AG09319 (cell line): ENCODE measurements at regions not wholly inside any gene's neighbourhood (a gene's known extent, or its start where the extent isn't known, plus 50 kb on each side); places are given as distances from the start of the nearest gene placed in this dataset.

Experiments
- DNase-seq: peaks from one replicate; pipeline ENCODE4 v3.0.0-alpha.2; 2010; ENCODE audit warnings: low read depth; ENCODE audit errors: extremely low read depth
- TF ChIP-seq, protein P1 (sequence below): IDR thresholded peaks from 2 replicates; pipeline ENCODE4 v1.5.1; 2011; ENCODE audit warnings: low read depth, mild to moderate bottlenecking, inconsistent platforms, low read length, moderate library complexity

DNA sequence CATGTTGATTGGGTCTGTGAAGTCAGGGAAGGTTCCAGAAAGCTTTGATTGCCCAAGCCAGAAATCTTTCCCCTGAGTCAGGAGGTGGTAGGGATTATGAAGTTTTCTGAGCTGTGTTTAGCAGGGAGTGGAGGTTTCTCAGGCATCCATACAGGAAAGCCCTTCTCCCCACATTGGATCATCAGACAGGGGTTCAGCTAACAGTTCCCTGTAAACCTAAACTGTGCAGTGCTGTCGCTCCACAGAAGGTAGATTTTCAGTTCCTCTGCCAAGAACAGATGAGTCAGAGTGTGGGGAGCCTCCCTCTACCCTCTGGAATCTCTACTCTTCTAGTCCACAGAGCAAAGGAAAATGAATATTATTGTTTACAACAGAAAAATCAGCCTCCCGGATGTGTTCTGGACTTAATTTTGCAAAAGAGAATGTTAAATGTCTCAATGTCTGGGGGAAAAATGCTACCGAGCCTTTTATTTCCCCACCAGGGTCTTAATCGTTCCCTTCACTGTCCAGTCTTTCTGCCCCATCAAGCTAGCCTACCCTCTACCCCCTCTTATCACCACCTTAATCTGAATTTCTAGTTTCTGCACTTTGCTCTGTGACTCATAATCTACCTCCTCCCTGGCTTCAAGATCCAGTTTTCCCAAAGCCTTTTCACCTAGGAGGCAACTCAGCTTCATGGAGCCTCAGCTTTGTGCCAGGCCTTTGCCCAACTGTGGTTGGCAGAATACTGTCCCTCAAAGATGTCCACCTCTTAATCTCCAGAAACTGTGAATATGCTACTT, 355.6 kb downstream of the PRDM2 start:
- no peak for DNase-seq
- TF ChIP-seq, protein P1, sequence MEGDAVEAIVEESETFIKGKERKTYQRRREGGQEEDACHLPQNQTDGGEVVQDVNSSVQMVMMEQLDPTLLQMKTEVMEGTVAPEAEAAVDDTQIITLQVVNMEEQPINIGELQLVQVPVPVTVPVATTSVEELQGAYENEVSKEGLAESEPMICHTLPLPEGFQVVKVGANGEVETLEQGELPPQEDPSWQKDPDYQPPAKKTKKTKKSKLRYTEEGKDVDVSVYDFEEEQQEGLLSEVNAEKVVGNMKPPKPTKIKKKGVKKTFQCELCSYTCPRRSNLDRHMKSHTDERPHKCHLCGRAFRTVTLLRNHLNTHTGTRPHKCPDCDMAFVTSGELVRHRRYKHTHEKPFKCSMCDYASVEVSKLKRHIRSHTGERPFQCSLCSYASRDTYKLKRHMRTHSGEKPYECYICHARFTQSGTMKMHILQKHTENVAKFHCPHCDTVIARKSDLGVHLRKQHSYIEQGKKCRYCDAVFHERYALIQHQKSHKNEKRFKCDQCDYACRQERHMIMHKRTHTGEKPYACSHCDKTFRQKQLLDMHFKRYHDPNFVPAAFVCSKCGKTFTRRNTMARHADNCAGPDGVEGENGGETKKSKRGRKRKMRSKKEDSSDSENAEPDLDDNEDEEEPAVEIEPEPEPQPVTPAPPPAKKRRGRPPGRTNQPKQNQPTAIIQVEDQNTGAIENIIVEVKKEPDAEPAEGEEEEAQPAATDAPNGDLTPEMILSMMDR, result no peak

DNA sequence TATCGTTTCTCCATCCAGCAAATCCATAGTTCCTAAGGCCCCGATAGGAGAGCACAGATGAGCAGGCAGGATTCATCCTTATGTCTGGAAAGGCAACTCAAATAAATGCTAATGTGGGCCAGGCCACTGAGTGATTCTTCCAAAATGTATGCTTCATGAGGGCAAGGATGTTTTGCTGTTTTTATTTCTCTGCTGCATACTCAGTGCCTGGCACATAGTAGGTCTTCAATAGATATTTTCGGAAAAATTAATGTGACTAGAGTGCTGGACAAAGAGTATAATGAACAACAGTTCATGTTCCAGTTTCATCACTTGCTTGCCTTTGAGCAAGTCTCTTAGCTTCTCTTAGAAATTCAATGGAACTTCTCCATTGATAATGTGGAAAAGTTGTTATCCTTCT, 357.7 kb downstream of the PRDM2 start:
- TF ChIP-seq, protein P1, result no peak
- no peak for DNase-seq

DNA sequence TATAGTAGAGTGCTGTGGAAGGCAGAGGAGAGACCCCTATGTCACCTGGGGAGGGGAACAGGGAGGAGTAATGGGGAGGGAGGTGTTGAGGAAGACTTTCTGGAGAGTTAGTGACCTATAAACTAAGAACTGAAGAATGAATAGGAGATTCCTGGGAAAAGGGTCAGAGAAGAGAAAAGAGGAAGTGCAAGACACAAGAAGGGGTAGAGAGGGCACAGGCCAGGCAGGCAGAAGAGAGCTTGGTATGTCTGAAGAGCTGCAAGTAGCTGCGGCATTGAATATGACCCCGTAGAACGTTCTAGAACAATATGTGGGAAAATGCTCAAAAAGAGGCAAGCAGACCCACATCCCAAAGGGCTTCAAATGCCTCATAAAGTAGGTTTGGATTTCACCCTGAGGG, 361.2 kb downstream of the PRDM2 start:
- TF ChIP-seq, protein P1, result no peak
- DNase-seq, result no peak

DNA sequence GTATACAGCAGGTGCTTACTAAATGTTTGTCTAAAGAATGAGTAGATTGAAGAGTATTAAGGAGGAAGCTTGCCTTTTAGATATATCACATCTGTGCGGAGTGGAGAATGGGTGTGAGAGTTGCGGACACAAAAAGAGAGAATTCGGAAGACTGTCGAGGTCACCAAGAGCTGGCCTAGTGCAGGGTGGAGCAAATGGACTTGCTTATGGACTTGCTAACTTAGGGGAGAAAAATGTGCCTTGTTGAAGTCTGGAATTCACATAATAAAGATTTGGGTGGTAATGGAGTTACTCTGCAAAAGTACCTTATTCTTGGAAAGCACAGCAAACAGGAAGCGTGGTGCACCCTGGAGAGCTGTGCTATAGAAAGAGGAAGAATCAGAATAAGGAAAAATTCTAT, 361.7 kb downstream of the PRDM2 start:
- no peak for DNase-seq
- TF ChIP-seq, protein P1, result no peak

DNA sequence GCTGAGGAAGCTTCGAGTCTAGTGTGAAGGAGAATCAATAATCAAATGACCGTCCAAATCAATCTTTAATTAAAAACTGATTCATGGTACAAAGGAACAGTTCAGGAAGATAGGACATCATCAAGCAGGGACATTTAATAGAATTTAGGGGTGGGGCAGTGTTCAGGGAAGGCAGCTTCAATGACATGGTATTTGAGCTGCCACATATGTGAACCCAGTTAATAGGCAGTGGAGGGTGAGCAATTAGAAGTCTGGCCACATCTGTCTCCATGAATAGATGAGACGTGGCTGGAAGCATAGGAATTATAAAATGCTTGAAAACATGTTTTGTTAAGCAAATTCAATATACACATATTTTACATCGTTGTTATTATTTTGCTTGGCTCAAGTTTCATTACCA, 362.7 kb downstream of the PRDM2 start:
- DNase-seq, result no peak
- TF ChIP-seq, protein P1, result no peak

DNA sequence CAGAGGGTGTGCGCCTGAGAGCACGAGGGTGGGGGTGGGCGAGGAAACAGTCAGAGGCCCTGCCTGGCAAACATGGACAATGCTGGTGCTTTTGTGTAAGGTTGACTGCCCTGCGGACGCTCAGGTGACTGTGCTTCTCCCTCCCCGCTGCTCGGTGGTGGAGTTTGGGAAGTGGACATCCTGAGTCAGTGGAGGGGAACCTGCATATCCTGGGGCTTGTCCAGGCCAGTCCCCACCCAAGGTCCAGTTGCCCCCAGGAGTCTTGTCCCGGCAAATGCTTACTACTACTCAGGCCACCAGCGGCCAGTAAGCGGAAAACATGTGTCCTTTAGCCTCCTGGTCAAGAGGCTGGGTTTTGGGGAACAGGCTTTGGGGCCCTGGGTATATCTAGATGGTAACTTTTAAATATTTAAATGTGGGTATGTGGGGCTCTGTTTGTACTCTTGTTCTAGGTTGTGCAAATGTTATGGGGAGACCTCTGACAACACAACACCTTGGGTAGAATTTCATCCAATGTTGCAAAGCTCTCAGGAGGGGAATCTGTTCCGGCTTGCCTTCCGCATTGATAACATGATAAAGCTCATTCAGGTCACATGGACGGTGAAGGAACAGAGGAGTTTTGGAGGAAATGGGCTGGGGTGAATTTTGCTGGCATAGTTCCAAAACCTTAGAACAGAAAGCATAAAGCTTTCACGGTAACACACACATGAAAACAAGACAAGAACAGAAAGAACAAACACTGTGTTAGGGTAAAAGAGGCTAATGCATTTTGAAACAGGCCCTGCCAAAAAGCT, 364.9 kb downstream of the PRDM2 start:
- TF ChIP-seq, protein P1, result no peak
- DNase-seq, result no peak

DNA sequence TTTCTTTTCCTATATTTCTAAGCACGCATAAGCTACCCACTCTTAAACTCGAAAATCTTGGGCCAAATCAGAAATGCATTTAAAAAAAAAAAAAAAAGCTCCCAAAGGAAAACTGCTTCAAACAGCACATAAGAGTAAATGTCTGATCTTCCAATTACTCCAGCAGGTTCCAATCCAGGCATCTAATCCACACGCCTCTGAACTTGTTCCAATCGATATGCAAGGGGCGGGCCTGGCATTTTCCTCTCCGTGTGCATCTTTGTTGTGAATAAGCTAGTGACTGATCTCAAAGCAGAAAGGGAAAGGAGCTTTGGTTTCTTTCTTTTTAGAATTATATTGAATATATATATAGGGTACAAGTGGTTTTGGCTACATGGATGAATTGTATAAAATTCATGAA, 365.5 kb downstream of the PRDM2 start:
- DNase-seq, result no peak

More for the DNA sequence above, 365.5 kb downstream of the PRDM2 start:
- TF ChIP-seq, protein P1, result no peak
